Karpas-422 (cell line): ENCODE measurements at regions not wholly inside any gene's neighbourhood (a gene's known extent, or its start where the extent isn't known, plus 50 kb on each side); places are given as distances from the start of the nearest gene placed in this dataset.
A peak's percentile ranks its signal among the peaks of the same experiment; 100 is the strongest.

ENCODE experiments used
- DNase-seq: peaks from one replicate; pipeline ENCODE4 v3.0.0-alpha.2; 2015
- H2AFZ ChIP-seq: fragments of 200-600 bp; sonication (generic); 2 replicates; pipeline ENCODE4 v1.6.1; 2014; ENCODE audit warnings: antibody characterized with exemption, low read length, mixed read lengths
- H3K27ac ChIP-seq: fragments of 200-600 bp; sonication (generic); 2 replicates; pipeline ENCODE4 v1.5.1; 2014; ENCODE audit warnings: mild to moderate bottlenecking, low read length, moderate library complexity
- H3K27me3 ChIP-seq: fragments of 200-600 bp; sonication (generic); 2 replicates; pipeline ENCODE4 v1.6.1; 2014; ENCODE audit warnings: low read length, mixed read lengths
- H3K36me3 ChIP-seq: fragments of 200-600 bp; sonication (generic); 2 replicates; pipeline ENCODE4 v1.6.1; 2014; ENCODE audit warnings: low read length, mixed read lengths; ENCODE audit not compliant: insufficient read depth
- H3K4me1 ChIP-seq: fragments of 200-600 bp; sonication (generic); 2 replicates; pipeline ENCODE4 v1.6.1; 2014; ENCODE audit warnings: mild to moderate bottlenecking, low read length, mixed read lengths
- H3K4me2 ChIP-seq: fragments of 200-600 bp; sonication (generic); 2 replicates; pipeline ENCODE4 v1.6.1; 2014; ENCODE audit warnings: low read length, low read depth, mild to moderate bottlenecking; ENCODE audit not compliant: poor library complexity, severe bottlenecking
- H3K4me3 ChIP-seq: fragments of 200-600 bp; sonication (generic); 2 replicates; pipeline ENCODE4 v1.5.1; 2014; ENCODE audit warnings: mild to moderate bottlenecking, antibody characterized with exemption, low read length, mixed read lengths
- H3K79me2 ChIP-seq: fragments of 200-600 bp; sonication (generic); 2 replicates; pipeline ENCODE4 v1.6.1; 2014; ENCODE audit warnings: mild to moderate bottlenecking, low read length, mixed read lengths
- H3K9ac ChIP-seq: fragments of 200-600 bp; sonication (generic); 2 replicates; pipeline ENCODE4 v1.6.0; 2014; ENCODE audit warnings: low read length
- H3K9me2 ChIP-seq: fragments of 200-600 bp; sonication (generic), shearing (Covaris generic); replicated peaks from 2 replicates; pipeline ENCODE4 v1.6.0; 2014; ENCODE audit warnings: mild to moderate bottlenecking, low read length, moderate library complexity; ENCODE audit not compliant: insufficient read depth
- H3K9me3 ChIP-seq: fragments of 300-700, 200-600 bp; sonication (generic); 2 replicates; pipeline ENCODE4 v1.6.1; 2014; ENCODE audit warnings: low read length, mixed read lengths
- H4K20me1 ChIP-seq: fragments of 200-600 bp; sonication (generic); 2 replicates; pipeline ENCODE4 v1.6.1; 2014; ENCODE audit warnings: mild to moderate bottlenecking, antibody characterized with exemption, low read length, low read depth; ENCODE audit not compliant: insufficient read depth

- H3K9ac ChIP-seq: no peak overlapping the region
- DNase-seq: no peak
- H3K27me3 ChIP-seq: no peaks in the 10 kb centered on the region; the same call in 1 of the 2 replicates
- no peak overlapping the region for H3K4me3 ChIP-seq
- H2AFZ ChIP-seq: no peak overlapping the region
- no peak overlapping the region for H3K27ac ChIP-seq
- peaks cover 6% of the 10 kb centered on the region; the same call in 1 of the 2 replicates for H3K9me3 ChIP-seq
- no peaks in the 10 kb centered on the region for H4K20me1 ChIP-seq
- H3K9me2 ChIP-seq: no peaks in the 10 kb centered on the region
- H3K79me2 ChIP-seq: no peaks in the 10 kb centered on the region
- no peaks in the 10 kb centered on the region for H3K4me1 ChIP-seq
- H3K36me3 ChIP-seq: no peaks in the 10 kb centered on the region
- no peak overlapping the region for H3K4me2 ChIP-seq
These were observed 428.7 kb downstream of the SUCLA2 start for GRCh38 chr13:47572375-47572774.

GRCh38 chr13:47564041-47564440 is 437.0 kb downstream of the SUCLA2 start:
- DNase-seq: no peak
- no peaks in the 10 kb centered on the region for H3K9me3 ChIP-seq
- no peak overlapping the region for H3K4me2 ChIP-seq
- H3K4me1 ChIP-seq: no peaks in the 10 kb centered on the region
- H3K4me3 ChIP-seq: no peak overlapping the region
- no peaks in the 10 kb centered on the region for H3K9me2 ChIP-seq
- no peaks in the 10 kb centered on the region for H3K79me2 ChIP-seq
- H4K20me1 ChIP-seq: no peaks in the 10 kb centered on the region
- H3K27ac ChIP-seq: no peak overlapping the region
- no peak overlapping the region for H2AFZ ChIP-seq
- no peak overlapping the region for H3K9ac ChIP-seq
- no peaks in the 10 kb centered on the region for H3K27me3 ChIP-seq
- no peaks in the 10 kb centered on the region for H3K36me3 ChIP-seq

- H3K4me1 ChIP-seq: no peaks in the 10 kb centered on the region
- H3K9ac ChIP-seq: no peak overlapping the region
- no peaks in the 10 kb centered on the region for H3K9me3 ChIP-seq
- H4K20me1 ChIP-seq: no peaks in the 10 kb centered on the region
- no peaks in the 10 kb centered on the region for H3K36me3 ChIP-seq
- H3K4me3 ChIP-seq: no peak overlapping the region
- no peak overlapping the region for H2AFZ ChIP-seq
- H3K79me2 ChIP-seq: no peaks in the 10 kb centered on the region
- no peak for DNase-seq
- H3K27ac ChIP-seq: no peak overlapping the region
- no peaks in the 10 kb centered on the region for H3K9me2 ChIP-seq
- no peak overlapping the region for H3K4me2 ChIP-seq
- H3K27me3 ChIP-seq: no peaks in the 10 kb centered on the region
These were observed 444.4 kb downstream of the SUCLA2 start for GRCh38 chr13:47556703-47557102.

GRCh38 chr13:47555235-47555634 is 445.8 kb downstream of the SUCLA2 start:
- Histone ChIP-seq H4K20me1 (no peaks in the 10 kb centered on the region), H3K4me3 (no peak overlapping the region), H2AFZ (no peak overlapping the region), H3K79me2 (no peaks in the 10 kb centered on the region), H3K9me2 (no peaks in the 10 kb centered on the region), H3K9ac (no peak overlapping the region), H3K27me3 (no peaks in the 10 kb centered on the region), H3K4me1 (no peaks in the 10 kb centered on the region), H3K36me3 (no peaks in the 10 kb centered on the region), H3K9me3 (no peaks in the 10 kb centered on the region), H3K27ac (no peak overlapping the region), H3K4me2 (no peak overlapping the region)
- DNase-seq: no peak

GRCh38 chr13:47553329-47553977 is 447.6 kb downstream of the SUCLA2 start:
- Histone ChIP-seq H3K9me3 (no peaks in the 10 kb centered on the region), H3K4me3 (no peak overlapping the region), H3K4me1 (no peaks in the 10 kb centered on the region), H3K4me2 (no peak overlapping the region), H3K9me2 (no peaks in the 10 kb centered on the region), H2AFZ (no peak overlapping the region), H3K36me3 (no peaks in the 10 kb centered on the region), H3K27ac (no peak overlapping the region), H4K20me1 (no peaks in the 10 kb centered on the region), H3K27me3 (no peaks in the 10 kb centered on the region), H3K9ac (no peak overlapping the region), H3K79me2 (no peaks in the 10 kb centered on the region)
- no peak for DNase-seq

GRCh38 chr13:47549219-47549752 is 451.8 kb downstream of the SUCLA2 start:
- Histone ChIP-seq H3K4me3 (no peak overlapping the region), H4K20me1 (no peaks in the 10 kb centered on the region), H3K36me3 (no peaks in the 10 kb centered on the region), H2AFZ (no peak overlapping the region), H3K9me2 (no peaks in the 10 kb centered on the region), H3K79me2 (no peaks in the 10 kb centered on the region), H3K9me3 (no peaks in the 10 kb centered on the region), H3K27ac (no peak overlapping the region), H3K27me3 (0 out of 2 replicates have a peak, but pooled peaks cover 2% of the 10 kb centered on the region), H3K4me1 (no peaks in the 10 kb centered on the region), H3K4me2 (no peak overlapping the region), H3K9ac (no peak overlapping the region)
- peak; percentile 50 for DNase-seq

GRCh38 chr13:47548294-47548840 is 452.7 kb downstream of the SUCLA2 start:
- no peaks in the 10 kb centered on the region for H3K4me1 ChIP-seq
- DNase-seq: no peak
- H3K27ac ChIP-seq: no peak overlapping the region
- H3K36me3 ChIP-seq: no peaks in the 10 kb centered on the region
- H2AFZ ChIP-seq: no peak overlapping the region
- no peaks in the 10 kb centered on the region for H4K20me1 ChIP-seq
- H3K9me2 ChIP-seq: no peaks in the 10 kb centered on the region
- H3K27me3 ChIP-seq: 0 out of 2 replicates have a peak, but pooled peaks cover 2% of the 10 kb centered on the region
- no peak overlapping the region for H3K9ac ChIP-seq
- H3K4me2 ChIP-seq: no peak overlapping the region
- H3K9me3 ChIP-seq: no peaks in the 10 kb centered on the region
- no peaks in the 10 kb centered on the region for H3K79me2 ChIP-seq
- H3K4me3 ChIP-seq: no peak overlapping the region

GRCh38 chr13:47546391-47547225 is 454.5 kb downstream of the SUCLA2 start:
- no peaks in the 10 kb centered on the region for H3K9me3 ChIP-seq
- H3K27me3 ChIP-seq: 0 out of 2 replicates have a peak, but pooled peaks cover 2% of the 10 kb centered on the region
- no peak overlapping the region for H3K27ac ChIP-seq
- no peaks in the 10 kb centered on the region for H3K4me1 ChIP-seq
- H3K9ac ChIP-seq: no peak overlapping the region
- no peak overlapping the region for H3K4me3 ChIP-seq
- H3K79me2 ChIP-seq: no peaks in the 10 kb centered on the region
- H3K36me3 ChIP-seq: no peaks in the 10 kb centered on the region
- no peak for DNase-seq
- no peak overlapping the region for H2AFZ ChIP-seq
- H3K9me2 ChIP-seq: no peaks in the 10 kb centered on the region
- H3K4me2 ChIP-seq: no peak overlapping the region
- H4K20me1 ChIP-seq: no peaks in the 10 kb centered on the region
